SK-MEL-5 (cell line): ENCODE measurements at regions not wholly inside any gene's neighbourhood (a gene's known extent, or its start where the extent isn't known, plus 50 kb on each side); places are given as distances from the start of the nearest gene placed in this dataset.
A peak's percentile ranks its signal among the peaks of the same experiment; 100 is the strongest.

Experiments used
- DNase-seq: peaks from one replicate; pipeline ENCODE4 v3.0.0-alpha.2; 2016; ENCODE audit warnings: low read depth, low spot score
- in situ Hi-C: cut with HindIII; loops from 2 replicates; pipeline ENCODE4 v1.10.0; 2016; ENCODE audit warnings: low sequenced_read_pairs, high pct_unique_total_duplicates, low pct_unique_long_range_greater_than_20kb

GRCh38 chr5:8332666-8333445 is 463.9 kb downstream of the MTRR start:
- DNase-seq: no peak
- in situ Hi-C loops: no loop called here

GRCh38 chr5:8333485-8333884 is 464.5 kb downstream of the MTRR start:
- no peak for DNase-seq
- in situ Hi-C loops: no loop called here

- peak; percentile 60 for DNase-seq
- in situ Hi-C loops: no loop called here
These were observed 465.0 kb downstream of the MTRR start for GRCh38 chr5:8333977-8334376.

- DNase-seq: peak; percentile 41
- in situ Hi-C loops: no loop called here
These were observed 471.3 kb downstream of the MTRR start for GRCh38 chr5:8340261-8340660.

GRCh38 chr5:8340739-8341344 is 471.9 kb downstream of the MTRR start:
- peak; percentile 78 for DNase-seq
- in situ Hi-C loops: no loop called here

- in situ Hi-C loops: no loop called here
- DNase-seq: no peak
These were observed 472.5 kb downstream of the MTRR start for GRCh38 chr5:8341406-8341805.

- in situ Hi-C loops: no loop called here
These were observed 479.0 kb downstream of the MTRR start for GRCh38 chr5:8347984-8348383.

GRCh38 chr5:8349855-8350254 is 480.9 kb downstream of the MTRR start:
- in situ Hi-C loops: no loop called here
- no peak for DNase-seq

More at GRCh38 chr5:8347984-8348383, 479.0 kb downstream of the MTRR start:
- no peak for DNase-seq

- no peak for DNase-seq
- in situ Hi-C loops: no loop called here
These were observed 481.8 kb downstream of the MTRR start for GRCh38 chr5:8350644-8351339.

GRCh38 chr5:8355981-8356380 is 487.0 kb downstream of the MTRR start:
- DNase-seq: no peak
- in situ Hi-C loops: no loop called here

GRCh38 chr5:8360012-8360411 is 491.1 kb downstream of the MTRR start:
- in situ Hi-C loops: no loop called here
- no peak for DNase-seq

GRCh38 chr5:8362495-8362894 is 493.5 kb downstream of the MTRR start:
- in situ Hi-C loops: no loop called here
- no peak for DNase-seq

- DNase-seq: no peak
- in situ Hi-C loops: no loop called here
These were observed 494.2 kb downstream of the MTRR start for GRCh38 chr5:8363138-8363537.

- peak; percentile 46 for DNase-seq
- in situ Hi-C loops: no loop called here
These were observed 497.3 kb downstream of the MTRR start for GRCh38 chr5:8366266-8366665.

- in situ Hi-C loops: no loop called here
- no peak for DNase-seq
These were observed 507.5 kb downstream of the MTRR start for GRCh38 chr5:8376478-8376877.

GRCh38 chr5:8381972-8382371 is 513.0 kb downstream of the MTRR start:
- no peak for DNase-seq
- in situ Hi-C loops: no loop called here

- no peak for DNase-seq
- in situ Hi-C loops: no loop called here
These were observed 513.5 kb downstream of the MTRR start for GRCh38 chr5:8382456-8382855.

GRCh38 chr5:8383616-8384015 is 514.7 kb downstream of the MTRR start:
- in situ Hi-C loops: no loop called here
- no peak for DNase-seq
